Esophagus muscularis mucosa (tissue), 4 donors: ENCODE measurements at regions not wholly inside any gene's neighbourhood (a gene's known extent, or its start where the extent isn't known, plus 50 kb on each side); places are given as distances from the start of the nearest gene placed in this dataset.

Experiments
- DNase-seq: peaks from one replicate; pipeline ENCODE4 v3.0.0-alpha.2; 2017; ENCODE audit errors: extremely low spot score
- H3K27ac ChIP-seq, 4 donors: fragments of 200-600 bp; sonication (generic); replicated peaks in 1 of 4; 1 replicate in 3 of 4; 2 replicates in 1 of 4; pipeline ENCODE4 v1.5.1; 2016 to 2019; ENCODE audit warnings: mild to moderate bottlenecking in 1 of 4
- H3K27me3 ChIP-seq, 4 donors: fragments of 200-600 bp; sonication (generic); one replicate each; pipeline versions ENCODE4 v1.5.1 to v1.6.0; 2016 to 2019
- H3K36me3 ChIP-seq, 4 donors: fragments of 200-600 bp; sonication (generic); one replicate each; pipeline ENCODE4 v1.5.1; 2016 to 2019
- H3K4me1 ChIP-seq, 4 donors: fragments of 200-600 bp; sonication (generic); one replicate each; pipeline ENCODE4 v1.5.1; 2016 to 2019
- H3K4me3 ChIP-seq, 4 donors: fragments of 200-600 bp; sonication (generic); 1 replicate in 2 of 4; 2 replicates in 2 of 4; pipeline ENCODE4 v1.5.1; 2016 to 2019; ENCODE audit warnings: mild to moderate bottlenecking in 4 of 4, moderate library complexity in 1 of 4
- H3K9me3 ChIP-seq, 4 donors: fragments of 200-600 bp; sonication (generic); 1 replicate in 3 of 4; 2 replicates in 1 of 4; pipeline ENCODE4 v1.5.1; 2016 to 2019
- EP300 ChIP-seq: sonication (generic); formaldehyde crosslinking; IDR thresholded peaks from one replicate; pipeline ENCODE4 v1.6.1; 2017; ENCODE audit warnings: antibody characterized with exemption
- POLR2A ChIP-seq: fragments of 450-650 bp; IDR thresholded peaks from one replicate; pipeline ENCODE4 v1.6.1; 2017; ENCODE audit warnings: antibody characterized with exemption, moderate library complexity, mild to moderate bottlenecking, low read depth
- POLR2AphosphoS5 ChIP-seq, 2 donors: sonication (generic); formaldehyde crosslinking; IDR thresholded peaks; one replicate each; pipeline ENCODE4 v1.6.1; 2017; ENCODE audit warnings: antibody characterized with exemption in 2 of 2
- WGBS: methylation state at CpG from one replicate; pipeline ENCODE4 v1.1.5; 2018; 5-methylcytosine and 5-hydroxymethylcytosine counted together
- intact Hi-C: fragments of 100-400 bp; cut with DNase I; formaldehyde crosslinking; loops from one replicate; pipeline ENCODE4 v1.15.1; 2023
- TF ChIP-seq, protein P1 (sequence below), 3 experiments: fragments of 200-600 bp in 2 of 3; fragments of 450-650 bp in 1 of 3; sonication (generic) in 2 of 3; IDR thresholded peaks; one replicate each; pipeline ENCODE4 v1.5.1; 2017 to 2019; ENCODE audit warnings: antibody characterized with exemption in 3 of 3, mild to moderate bottlenecking in 2 of 3, moderate library complexity in 1 of 3

GRCh38 chr19:33887891-33888290 lies 91.2 kb downstream of the KCTD15 start:
- TF ChIP-seq, protein P1, sequence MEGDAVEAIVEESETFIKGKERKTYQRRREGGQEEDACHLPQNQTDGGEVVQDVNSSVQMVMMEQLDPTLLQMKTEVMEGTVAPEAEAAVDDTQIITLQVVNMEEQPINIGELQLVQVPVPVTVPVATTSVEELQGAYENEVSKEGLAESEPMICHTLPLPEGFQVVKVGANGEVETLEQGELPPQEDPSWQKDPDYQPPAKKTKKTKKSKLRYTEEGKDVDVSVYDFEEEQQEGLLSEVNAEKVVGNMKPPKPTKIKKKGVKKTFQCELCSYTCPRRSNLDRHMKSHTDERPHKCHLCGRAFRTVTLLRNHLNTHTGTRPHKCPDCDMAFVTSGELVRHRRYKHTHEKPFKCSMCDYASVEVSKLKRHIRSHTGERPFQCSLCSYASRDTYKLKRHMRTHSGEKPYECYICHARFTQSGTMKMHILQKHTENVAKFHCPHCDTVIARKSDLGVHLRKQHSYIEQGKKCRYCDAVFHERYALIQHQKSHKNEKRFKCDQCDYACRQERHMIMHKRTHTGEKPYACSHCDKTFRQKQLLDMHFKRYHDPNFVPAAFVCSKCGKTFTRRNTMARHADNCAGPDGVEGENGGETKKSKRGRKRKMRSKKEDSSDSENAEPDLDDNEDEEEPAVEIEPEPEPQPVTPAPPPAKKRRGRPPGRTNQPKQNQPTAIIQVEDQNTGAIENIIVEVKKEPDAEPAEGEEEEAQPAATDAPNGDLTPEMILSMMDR (IDR thresholded peaks at IDR 0.05), result no peak
- TF ChIP-seq POLR2AphosphoS5 (IDR thresholded peaks at IDR 0.05) (no peak), EP300 (no peak), POLR2A (no peak)
- WGBS, result 83% methylated on average over 4 of the region's 11 CpGs
- no peaks in the 10 kb centered on the region for H3K36me3 ChIP-seq
- no peaks in the 10 kb centered on the region for H3K9me3 ChIP-seq
- H3K27me3 ChIP-seq, result peaks cover 0 to 49% (median 0%) of the 10 kb centered on the region in 4 donors
- H3K27ac ChIP-seq, result no peak overlapping the region
- no peak overlapping the region for H3K4me3 ChIP-seq
- intact Hi-C loops, result no loop called here
- peaks cover 9 to 13% (median 12%) of the 10 kb centered on the region in 4 donors for H3K4me1 ChIP-seq
- DNase-seq, result no peak

- TF ChIP-seq, protein P1 (IDR thresholded peaks at IDR 0.05), result no peak
- TF ChIP-seq POLR2AphosphoS5 (IDR thresholded peaks at IDR 0.05) (no peak), EP300 (no peak), POLR2A (no peak)
- H3K9me3 ChIP-seq, result no peaks in the 10 kb centered on the region
- H3K4me3 ChIP-seq, result no peak overlapping the region
- no peak overlapping the region for H3K27ac ChIP-seq
- H3K4me1 ChIP-seq, result peaks cover 8 to 11% (median 8%) of the 10 kb centered on the region in 4 donors
- 92% methylated on average over 3 of the region's 3 CpGs for WGBS
- no peak for DNase-seq
- intact Hi-C loops, result no loop called here
- H3K27me3 ChIP-seq, result peaks cover 0 to 49% (median 0%) of the 10 kb centered on the region in 4 donors
- H3K36me3 ChIP-seq, result no peaks in the 10 kb centered on the region
Measured at GRCh38 chr19:33888665-33889064, 92.0 kb downstream of the KCTD15 start.

DNA sequence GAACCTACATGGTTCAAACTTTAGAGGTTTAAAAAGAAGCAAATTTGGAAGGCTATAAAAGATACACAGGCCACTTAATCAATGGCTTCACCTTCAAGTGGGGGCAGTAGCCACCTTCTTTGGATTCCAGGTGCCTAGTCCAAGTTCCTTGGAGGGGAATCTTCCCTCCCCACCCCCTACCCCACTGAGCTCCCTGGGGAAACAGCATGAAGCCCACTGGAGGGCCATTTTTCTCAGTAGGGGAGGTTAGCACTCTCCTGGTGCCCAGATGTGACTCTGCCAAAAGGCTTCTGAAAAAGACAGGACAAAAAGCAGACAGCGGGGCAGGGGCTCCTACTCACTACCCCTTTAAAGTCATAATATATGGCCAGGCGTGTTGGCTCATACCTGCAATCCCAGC lies 93.9 kb downstream of the KCTD15 start:
- Histone ChIP-seq H3K27ac (no peak overlapping the region), H3K4me1 (no peaks in the 10 kb centered on the region), H3K27me3 (peaks cover 0 to 57% (median 0%) of the 10 kb centered on the region in 4 donors), H3K4me3 (no peak overlapping the region), H3K36me3 (no peaks in the 10 kb centered on the region), H3K9me3 (no peaks in the 10 kb centered on the region)
- WGBS, result 65% methylated on average over 2 of the region's 2 CpGs
- intact Hi-C loops, result no loop called here
- no peak for TF ChIP-seq POLR2AphosphoS5 (IDR thresholded peaks at IDR 0.05)
- no peak for TF ChIP-seq EP300
- TF ChIP-seq POLR2A, result no peak
- TF ChIP-seq, protein P1 (IDR thresholded peaks at IDR 0.05), result no peak
- no peak for DNase-seq

- H3K4me1 ChIP-seq, result no peaks in the 10 kb centered on the region
- no peak for DNase-seq
- H3K27ac ChIP-seq, result no peak overlapping the region
- no peaks in the 10 kb centered on the region for H3K9me3 ChIP-seq
- intact Hi-C loops, result no loop called here
- WGBS, result 82% methylated on average over 3 of the region's 3 CpGs
- no peaks in the 10 kb centered on the region for H3K36me3 ChIP-seq
- no peak for TF ChIP-seq EP300
- TF ChIP-seq, protein P1 (IDR thresholded peaks at IDR 0.05), result no peak
- no peak for TF ChIP-seq POLR2A
- TF ChIP-seq POLR2AphosphoS5 (IDR thresholded peaks at IDR 0.05), result no peak
- no peak overlapping the region for H3K4me3 ChIP-seq
- peaks cover 0 to 45% (median 0%) of the 10 kb centered on the region in 4 donors for H3K27me3 ChIP-seq
Measured at GRCh38 chr19:33891773-33892172, 95.1 kb downstream of the KCTD15 start.

DNA sequence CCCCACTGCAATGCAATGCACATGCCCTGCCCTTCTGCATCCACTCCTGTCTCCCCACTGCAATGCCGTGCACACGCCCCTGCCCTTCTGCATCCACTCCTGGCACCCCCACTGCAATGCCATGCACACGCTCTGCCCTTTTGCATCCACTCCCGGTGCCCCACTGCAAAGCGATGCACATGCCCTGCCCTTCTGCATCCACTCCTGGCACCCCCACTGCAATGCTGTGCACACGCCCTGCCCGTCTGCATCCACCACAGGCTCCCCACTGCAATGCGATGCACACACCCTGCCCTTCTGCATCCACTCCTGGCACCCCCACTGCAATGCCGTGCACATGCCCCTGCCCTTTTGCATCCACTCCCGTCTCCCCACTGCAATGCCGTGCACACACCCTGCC lies 98.1 kb downstream of the KCTD15 start:
- no peaks in the 10 kb centered on the region for H3K36me3 ChIP-seq
- H3K27me3 ChIP-seq, result peaks cover 0 to 22% (median 0%) of the 10 kb centered on the region in 4 donors
- no peaks in the 10 kb centered on the region for H3K4me1 ChIP-seq
- H3K4me3 ChIP-seq, result no peak overlapping the region
- H3K27ac ChIP-seq, result no peak overlapping the region
- TF ChIP-seq POLR2AphosphoS5 (IDR thresholded peaks at IDR 0.05), result no peak
- no peak for TF ChIP-seq POLR2A
- TF ChIP-seq, protein P1 (IDR thresholded peaks at IDR 0.05), result no peak
- no peak for TF ChIP-seq EP300
- 83% methylated on average over 11 of the region's 11 CpGs for WGBS
- intact Hi-C loops, result no loop called here
- peaks cover 0 to 25% (median 15%) of the 10 kb centered on the region in 4 donors for H3K9me3 ChIP-seq
- DNase-seq, result no peak
